Motor neuron (in vitro differentiated cells): ENCODE measurements at regions not wholly inside any gene's neighbourhood (a gene's known extent, or its start where the extent isn't known, plus 50 kb on each side); places are given as distances from the start of the nearest gene placed in this dataset.
A peak's percentile ranks its signal among the peaks of the same experiment; 100 is the strongest.
"Not testable (repeated sequence)": the region's sequence is repeated elsewhere in the genome, so short reads cannot be mapped to it uniquely, and the experiment has no call there.

Experiments used
- ATAC-seq, 8 experiments: fragments of 200-7000 bp; cut with Tn5 transposase; replicated peaks in 6 of 8; 2 replicates each; pipeline ENCODE4 v1.8.0; 2021; ENCODE audit warnings: mild to moderate bottlenecking in 8 of 8, moderate library complexity in 8 of 8
- H3K27ac ChIP-seq, 2 donors: fragments of 250-450 bp; sonication (Bioruptor Pico); 2 replicates each; pipeline ENCODE4 v1.9.0; 2021; ENCODE audit warnings: antibody characterized with exemption in 2 of 2, mild to moderate bottlenecking in 2 of 2, moderate library complexity in 1 of 2
- H3K4me1 ChIP-seq, 2 donors: fragments of 250-450 bp; sonication (Bioruptor Pico); replicated peaks in 1 of 2; 2 replicates each; pipeline ENCODE4 v1.6.1; 2021; ENCODE audit warnings: antibody characterized with exemption in 2 of 2, mild to moderate bottlenecking in 2 of 2, moderate library complexity in 1 of 2
- H3K4me3 ChIP-seq, 5 donors: fragments of 250-450 bp; sonication (Bioruptor Pico); 2 replicates each; pipeline ENCODE4 v1.9.0; 2021; ENCODE audit warnings: antibody characterized with exemption in 5 of 5, mild to moderate bottlenecking in 5 of 5, moderate library complexity in 4 of 5
- WGBS, 10 experiments: fragments of 450-650 bp; shearing (Covaris generic); methylation state at CpG; one replicate each; pipeline ENCODE4 v1.0.0; 2022; 5-methylcytosine and 5-hydroxymethylcytosine counted together
- in situ Hi-C, 9 experiments: fragments of 400-800 bp; cut with MboI; loops; one replicate each; pipeline ENCODE4 v1.15.0; 2021; ENCODE audit warnings: low sequenced_read_pairs in 9 of 9, low pct_unique_long_range_greater_than_20kb in 2 of 9; ENCODE audit not compliant: unreplicated experiment in 9 of 9

DNA sequence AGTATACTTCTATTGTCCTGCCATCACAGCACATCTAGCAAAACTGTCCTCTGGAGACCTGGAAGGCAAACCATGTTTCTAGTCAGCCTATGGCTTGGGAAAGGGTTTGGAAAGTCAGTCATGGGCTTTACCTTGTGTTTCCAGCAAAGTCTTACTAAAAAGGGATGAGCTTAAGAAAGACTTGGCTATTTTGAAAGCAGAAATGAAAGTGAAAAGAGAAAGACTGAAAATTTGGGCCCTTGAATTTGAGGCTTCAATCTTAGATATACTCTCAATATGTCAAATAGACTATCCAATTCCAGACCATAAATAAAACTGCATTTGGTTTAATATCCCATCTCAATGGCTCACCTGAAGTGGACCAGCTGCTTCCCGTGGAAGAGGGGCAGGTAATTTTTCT lies 127.9 kb downstream of the ZNF330 start:
- WGBS, 10 experiments = 29 to 67% (median 65%) methylated on average over 1 of the region's 1 CpG; no CpG with 5 or more reads in 6 of the 10 experiments
- Histone ChIP-seq H3K4me1 (no peaks in the 10 kb centered on the region), H3K27ac (no peak overlapping the region), H3K4me3 (no peak overlapping the region)
- in situ Hi-C loops = no loop called here
- no peak for ATAC-seq

DNA sequence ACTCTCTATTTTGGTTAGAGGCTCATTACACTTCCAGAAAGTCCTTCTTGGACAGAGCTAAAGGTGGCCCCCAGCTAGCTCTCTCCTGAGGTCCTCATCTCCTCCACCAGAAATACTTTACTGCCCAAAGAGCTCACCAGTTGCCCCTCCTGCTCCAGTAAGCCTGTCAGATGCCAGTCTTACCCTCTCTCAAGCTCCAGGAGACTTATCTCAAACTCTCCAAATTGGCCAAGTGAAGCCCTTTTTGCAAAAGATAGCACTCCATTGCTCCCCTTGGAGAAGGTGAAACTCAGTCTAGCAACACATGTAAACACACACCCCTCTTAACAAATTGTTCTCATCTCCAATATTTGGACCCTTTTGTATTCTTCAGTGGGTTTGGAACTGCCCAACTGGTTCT lies 128.5 kb downstream of the ZNF330 start:
- in situ Hi-C loops = no loop called here
- no peak for ATAC-seq

DNA sequence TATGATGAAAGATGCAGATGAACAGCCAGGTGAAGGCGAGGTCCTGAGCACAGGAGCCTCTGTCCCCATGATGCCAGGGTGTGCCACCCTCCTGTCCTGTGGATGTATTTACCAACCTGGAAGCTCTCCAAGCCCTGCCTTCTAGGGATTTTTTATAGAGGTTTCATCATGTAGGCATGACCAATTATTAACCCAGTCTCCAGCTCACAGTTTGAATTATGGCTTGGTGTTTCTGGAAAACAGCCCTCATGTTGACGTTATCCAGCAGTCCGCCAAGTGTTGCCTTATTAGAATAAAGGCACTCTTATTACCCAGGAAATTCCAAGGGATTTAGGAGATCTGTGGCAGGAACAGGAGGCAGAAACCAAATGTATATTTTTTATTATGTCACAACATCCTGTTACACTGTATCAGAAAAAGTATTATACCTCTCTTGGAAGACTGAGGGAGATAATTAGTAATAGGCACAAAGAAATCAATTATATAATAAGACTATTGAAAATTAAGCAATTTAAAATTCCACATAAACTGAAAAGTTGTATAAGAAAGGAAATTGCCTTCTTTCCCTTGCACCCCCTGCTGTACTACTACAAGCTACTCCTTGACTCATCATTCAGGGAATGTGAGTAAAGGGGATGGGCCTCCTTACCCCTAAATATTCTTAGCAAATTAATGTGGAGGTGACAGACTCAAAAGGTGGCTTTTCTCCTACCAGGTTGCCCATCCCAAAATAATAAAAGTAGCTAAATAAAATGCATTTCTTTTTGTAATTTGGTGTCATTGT lies 129.6 kb downstream of the ZNF330 start:
- in situ Hi-C loops = loop anchor here in 1 of 9 experiments (25.0 kb wide), 1 partner anchor 337 kb away; no protein-coding TSS in a partner anchor
- H3K27ac ChIP-seq = no peak overlapping the region
- 10 to 76% (median 41%) methylated on average over 1 to 3 of the region's 3 CpGs; no CpG with 5 or more reads in 4 of the 10 experiments for WGBS, 10 experiments
- no peak overlapping the region for H3K4me3 ChIP-seq
- peak in 5 of 8 experiments; percentile 27 to 80 (median 41) for ATAC-seq
- H3K4me1 ChIP-seq = no peaks in the 10 kb centered on the region

More for the DNA sequence above, 128.5 kb downstream of the ZNF330 start:
- Histone ChIP-seq H3K4me3 (no peak overlapping the region), H3K4me1 (no peaks in the 10 kb centered on the region), H3K27ac (no peak overlapping the region)

DNA sequence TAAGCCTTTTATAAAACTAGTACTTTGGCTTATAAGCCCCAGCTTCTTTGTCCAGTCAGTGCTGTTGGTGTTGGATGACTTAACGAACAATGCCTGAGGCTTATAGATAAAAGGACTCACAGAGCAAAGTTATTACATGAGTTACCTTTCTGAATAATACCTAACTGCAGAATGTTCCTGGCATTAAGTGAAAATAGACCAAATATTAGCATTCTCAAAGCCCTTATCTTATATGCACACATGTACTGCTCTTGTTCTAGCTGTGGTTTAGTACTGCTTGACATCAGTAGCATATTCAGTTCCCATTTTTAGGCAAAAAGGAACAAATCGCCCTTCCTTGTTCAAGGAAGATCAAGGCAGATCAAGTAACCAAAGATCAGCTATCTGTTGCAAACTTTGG lies 131.6 kb downstream of the ZNF330 start:
- in situ Hi-C loops = loop anchor here in 1 of 9 experiments (25.0 kb wide), 1 partner anchor 335 kb away; no protein-coding TSS in a partner anchor
- Histone ChIP-seq H3K27ac (no peak overlapping the region), H3K4me1 (no peaks in the 10 kb centered on the region), H3K4me3 (no peak overlapping the region)
- no peak for ATAC-seq
- WGBS, 10 experiments = 29 to 100% (median 80%) methylated on average over 1 to 2 of the region's 2 CpGs; no CpG with 5 or more reads in 1 of the 10 experiments

DNA sequence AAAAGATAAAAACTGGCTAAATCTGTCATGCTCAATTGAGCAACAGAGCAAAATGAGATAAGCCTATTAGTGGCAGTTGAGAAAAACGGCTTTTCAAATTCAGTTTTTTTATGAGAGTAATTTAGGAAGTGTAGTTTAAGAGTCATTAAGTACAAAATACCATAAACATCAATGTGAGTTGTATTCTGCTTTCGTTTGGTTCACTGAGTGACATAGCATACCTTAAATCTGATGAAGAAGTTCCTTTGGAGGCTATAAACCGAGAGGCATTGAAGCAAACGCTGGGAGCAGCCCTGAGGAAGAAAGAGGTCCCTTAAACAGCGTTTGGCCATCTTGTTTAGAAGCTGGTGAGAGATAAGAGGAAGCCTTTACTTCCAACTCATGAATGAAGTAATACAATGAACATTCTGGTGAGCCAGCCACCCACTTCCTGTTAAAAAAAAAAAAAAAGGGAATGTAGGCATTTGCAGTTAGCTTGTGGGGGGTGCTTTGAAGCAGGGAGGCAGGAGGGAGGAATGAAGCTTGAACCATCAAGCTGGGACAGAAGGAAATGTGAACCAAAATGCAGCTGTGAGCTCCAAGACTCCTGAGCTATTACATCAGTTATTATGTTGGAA lies 132.3 kb downstream of the ZNF330 start:
- no peak overlapping the region for H3K27ac ChIP-seq
- 3 to 61% (median 44%) methylated on average over 1 to 5 of the region's 5 CpGs for WGBS, 10 experiments
- ATAC-seq = no peak
- H3K4me3 ChIP-seq = no peak overlapping the region
- in situ Hi-C loops = loop anchor here in 1 of 9 experiments (25.0 kb wide), 1 partner anchor 334 kb away; no protein-coding TSS in a partner anchor
- no peaks in the 10 kb centered on the region for H3K4me1 ChIP-seq

DNA sequence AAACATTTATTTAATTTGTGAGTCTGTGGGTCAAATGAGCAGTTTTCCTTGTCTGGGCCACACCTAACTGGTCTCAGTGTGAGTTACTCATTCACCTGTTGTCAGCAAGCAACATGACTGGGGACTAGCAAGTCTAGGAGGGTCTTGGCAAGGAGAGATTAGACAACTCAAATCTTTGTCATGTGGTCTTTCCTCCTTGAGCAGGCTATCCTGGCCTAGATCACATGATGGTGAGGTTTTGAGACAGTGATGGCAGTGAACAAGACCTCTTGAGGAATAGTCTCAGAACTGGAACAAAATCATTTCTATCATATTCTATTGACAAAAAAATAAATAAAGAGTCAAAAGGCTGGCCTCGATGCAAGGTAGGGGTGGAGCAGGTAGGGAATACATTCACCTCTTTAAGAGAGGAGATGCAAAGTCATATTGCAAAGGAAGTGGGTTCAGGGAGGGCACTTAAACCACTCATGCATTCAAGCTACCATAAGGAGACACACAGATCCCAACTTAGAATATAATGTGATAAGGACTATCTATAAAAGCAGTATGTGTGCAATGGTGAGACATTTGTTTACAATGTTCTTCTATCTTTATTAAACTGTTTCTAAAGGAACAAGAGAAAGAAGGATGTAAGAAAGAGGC lies 135.7 kb downstream of the ZNF330 start:
- Histone ChIP-seq H3K27ac (no peak overlapping the region), H3K4me1 (no peaks in the 10 kb centered on the region), H3K4me3 (no peak overlapping the region)
- no peak for ATAC-seq
- in situ Hi-C loops = loop anchor here in 1 of 9 experiments (25.0 kb wide), 1 partner anchor 331 kb away; no protein-coding TSS in a partner anchor
- 29 to 100% (median 60%) methylated on average over 1 of the region's 1 CpG; no CpG with 5 or more reads in 3 of the 10 experiments for WGBS, 10 experiments

DNA sequence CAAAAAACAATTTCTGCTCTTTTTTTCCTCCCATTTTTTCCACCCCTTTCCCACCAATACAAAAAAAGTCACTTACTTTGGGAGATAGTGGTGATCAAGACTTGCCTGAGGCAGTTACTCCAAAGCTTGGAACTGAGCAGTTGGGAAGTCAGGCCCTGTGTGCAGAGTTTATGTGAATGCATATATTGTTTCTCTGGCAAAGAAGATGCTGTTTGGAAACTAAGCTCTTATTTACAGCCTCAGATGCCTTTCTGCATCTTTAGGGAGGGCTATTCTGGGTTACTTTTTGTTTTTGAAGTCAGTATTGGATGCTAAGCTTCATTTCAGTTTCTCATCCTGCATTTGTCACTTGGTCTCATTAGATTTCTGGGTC lies 136.3 kb downstream of the ZNF330 start:
- Histone ChIP-seq H3K4me1 (no peaks in the 10 kb centered on the region), H3K4me3 (no peak overlapping the region), H3K27ac (no peak overlapping the region)
- in situ Hi-C loops = loop anchor here in 1 of 9 experiments (25.0 kb wide), 1 partner anchor 330 kb away; no protein-coding TSS in a partner anchor
- ATAC-seq = peak in 1 of 8 experiments; percentile 24

DNA sequence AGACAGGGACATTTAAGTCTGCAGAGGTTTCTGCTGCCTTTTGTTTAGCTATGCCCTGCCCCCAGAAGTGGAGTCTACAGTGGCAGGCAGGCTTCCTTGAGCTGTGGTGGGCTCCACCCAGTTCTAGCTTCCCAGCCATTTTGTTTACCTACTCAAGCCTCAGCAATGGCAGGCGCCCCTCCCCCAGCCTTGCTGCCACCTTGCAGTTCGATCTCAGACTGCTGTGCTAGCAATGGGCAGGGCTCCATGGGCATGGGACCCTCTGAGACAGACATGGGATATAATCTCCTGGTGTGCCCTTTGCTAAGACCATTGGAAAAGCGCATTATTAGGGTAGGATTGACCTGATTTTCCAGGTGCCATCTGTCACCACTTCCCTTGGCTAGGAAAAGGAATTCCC lies 147.5 kb downstream of the ZNF330 start:
- in situ Hi-C loops = loop anchor here in 1 of 9 experiments (25.0 kb wide), 1 partner anchor 319 kb away; no protein-coding TSS in a partner anchor
- 8 to 100% (median 81%) methylated on average over 1 to 2 of the region's 3 CpGs; no CpG with 5 or more reads in 6 of the 10 experiments for WGBS, 10 experiments
- not testable (repeated sequence) for ATAC-seq

DNA sequence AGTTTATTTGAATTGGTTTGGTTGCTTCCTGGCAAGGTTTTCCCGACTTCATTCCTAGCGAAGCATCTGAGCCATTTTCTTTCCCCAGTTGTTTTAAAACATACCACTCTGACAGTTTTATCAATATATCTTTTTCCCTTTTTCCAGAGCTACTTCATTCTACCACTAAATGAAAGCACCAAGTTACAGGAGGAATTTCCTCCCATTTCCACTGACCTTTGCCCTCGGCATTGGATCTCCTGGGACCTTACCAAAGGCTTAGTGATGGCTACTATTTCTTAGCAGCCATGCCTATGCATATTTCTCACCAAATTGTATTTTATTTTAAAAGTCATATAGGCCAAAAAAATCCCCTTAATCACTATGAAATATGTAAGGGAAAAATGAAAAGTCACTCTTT lies 150.5 kb downstream of the ZNF330 start:
- WGBS, 10 experiments = 39 to 100% (median 78%) methylated on average over 2 to 3 of the region's 3 CpGs; no CpG with 5 or more reads in 1 of the 10 experiments
- in situ Hi-C loops = loop anchor here in 1 of 9 experiments (25.0 kb wide), 1 partner anchor 316 kb away; no protein-coding TSS in a partner anchor
- ATAC-seq = no peak
- no peak overlapping the region for H3K27ac ChIP-seq
- H3K4me1 ChIP-seq = no peaks in the 10 kb centered on the region
- no peak overlapping the region for H3K4me3 ChIP-seq

More for the DNA sequence above, 147.5 kb downstream of the ZNF330 start:
- H3K4me3 ChIP-seq, H3K27ac ChIP-seq, H3K4me1 ChIP-seq: not testable (repeated sequence)

DNA sequence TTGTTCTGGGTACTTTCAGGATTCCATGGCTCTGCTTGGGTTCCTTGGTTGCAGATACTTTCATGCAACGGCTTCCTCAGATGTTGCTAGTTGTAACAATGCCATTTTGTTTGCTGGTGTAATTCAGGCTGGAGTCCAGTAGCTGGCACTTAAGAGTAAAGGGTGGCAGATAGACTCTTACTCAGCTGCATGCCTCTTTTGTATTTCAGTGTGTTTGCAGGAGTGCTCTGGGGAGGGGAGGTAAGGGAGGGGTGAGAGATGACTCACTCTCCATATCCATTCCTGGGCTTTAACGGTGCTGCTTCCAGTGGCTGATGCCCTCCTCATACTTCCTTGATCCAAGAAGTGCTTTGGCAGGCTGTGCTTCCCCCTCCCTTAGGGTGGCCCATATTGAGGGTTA lies 155.2 kb downstream of the ZNF330 start:
- peak; percentile 55 to 100 (median 93) for ATAC-seq
- Histone ChIP-seq H3K4me3 (no peak overlapping the region), H3K27ac (no peak overlapping the region), H3K4me1 (no peaks in the 10 kb centered on the region)
- 0 to 100% (median 50%) methylated on average over 1 of the region's 2 CpGs; no CpG with 5 or more reads in 4 of the 10 experiments for WGBS, 10 experiments
- in situ Hi-C loops = no loop called here

DNA sequence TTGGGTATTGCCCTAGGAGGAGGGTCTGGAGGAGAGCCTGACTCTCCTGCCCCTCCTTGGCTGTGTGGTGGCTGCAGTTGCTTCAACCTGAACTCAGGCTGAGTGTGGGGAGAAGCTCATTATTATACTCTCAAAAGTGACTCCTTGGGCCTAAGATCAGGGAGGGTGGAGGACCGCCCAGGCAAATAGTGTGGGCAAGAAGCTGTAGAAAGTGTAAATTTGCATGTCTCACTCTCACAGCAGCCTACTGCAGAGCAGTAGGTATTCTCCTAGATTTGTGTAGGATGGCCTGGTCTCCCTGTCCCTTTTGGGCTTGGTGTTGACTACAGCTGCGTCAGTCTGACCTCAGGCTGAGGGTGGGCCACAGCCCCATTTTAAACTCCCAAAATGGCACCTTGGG lies 156.1 kb downstream of the ZNF330 start:
- WGBS, 10 experiments = 40 to 100% (median 86%) methylated on average over 1 to 2 of the region's 2 CpGs; no CpG with 5 or more reads in 5 of the 10 experiments
- peak in 1 of 8 experiments; percentile 18 for ATAC-seq
- Histone ChIP-seq H3K4me3 (no peak overlapping the region), H3K27ac (no peak overlapping the region), H3K4me1 (no peaks in the 10 kb centered on the region)
- in situ Hi-C loops = no loop called here

DNA sequence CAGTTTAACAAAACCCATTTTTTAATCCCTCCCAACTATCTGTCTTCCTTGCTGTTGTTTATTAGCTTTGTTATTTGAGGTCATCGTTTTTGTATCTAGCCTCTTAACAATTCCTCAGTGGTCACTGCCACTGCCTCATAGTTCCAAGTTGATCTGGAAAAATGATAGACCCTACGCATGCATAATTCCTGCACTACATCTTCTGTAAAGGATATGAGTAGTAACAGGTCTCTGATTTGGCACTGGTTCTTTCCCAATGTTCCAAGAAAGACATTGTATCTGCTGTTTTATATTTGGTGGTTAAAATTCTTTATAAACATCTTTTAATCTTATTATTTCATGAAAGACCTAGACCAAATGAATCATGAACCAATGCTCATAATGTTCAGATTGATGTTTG lies 166.6 kb downstream of the ZNF330 start:
- 61 to 100% (median 85%) methylated on average over 1 to 2 of the region's 2 CpGs; no CpG with 5 or more reads in 2 of the 10 experiments for WGBS, 10 experiments
- in situ Hi-C loops = no loop called here
- ATAC-seq = no peak

DNA sequence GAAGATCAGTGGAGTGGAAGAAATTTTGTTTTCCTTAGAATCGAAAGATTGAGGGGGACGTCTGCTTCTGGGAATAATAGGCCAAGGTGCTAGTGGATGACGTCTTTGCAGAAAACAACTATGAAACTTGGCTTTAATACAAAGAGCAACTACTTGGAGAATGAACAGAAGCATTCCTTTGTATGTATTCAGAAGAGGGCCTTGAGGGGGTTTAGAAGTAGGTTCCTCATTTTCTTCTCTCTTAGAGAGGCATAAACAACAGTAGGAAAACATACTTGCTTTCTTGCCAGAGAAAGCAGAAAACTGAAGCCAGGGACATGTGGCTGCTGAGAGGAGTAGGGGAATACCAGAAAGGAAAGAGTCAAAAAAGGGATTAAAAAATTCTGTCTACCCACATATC lies 167.8 kb downstream of the ZNF330 start:
- H3K27ac ChIP-seq = no peak overlapping the region
- 0 to 89% (median 55%) methylated on average over 1 to 3 of the region's 3 CpGs for WGBS, 10 experiments

More for the DNA sequence above, 166.6 kb downstream of the ZNF330 start:
- Histone ChIP-seq H3K27ac (no peak overlapping the region), H3K4me1 (no peaks in the 10 kb centered on the region), H3K4me3 (no peak overlapping the region)

More for the DNA sequence above, 167.8 kb downstream of the ZNF330 start:
- in situ Hi-C loops = no loop called here
- no peaks in the 10 kb centered on the region for H3K4me1 ChIP-seq
- no peak overlapping the region for H3K4me3 ChIP-seq
- ATAC-seq = no peak
